Activated CD4-positive, alpha-beta T cell treated with anti-CD3 and anti-CD28 coated beads, Interleukin-2, Interleukin-4, amounts not matched to agents 100 ng/mL and 50 ng/mL, durations not matched to agents 16 hours and 8 hours (primary cell): ENCODE measurements at regions not wholly inside any gene's neighbourhood (a gene's known extent, or its start where the extent isn't known, plus 50 kb on each side); places are given as distances from the start of the nearest gene placed in this dataset.

Source experiments
- DNase-seq: peaks from one replicate; pipeline ENCODE4 v3.0.0-alpha.2; 2020; ENCODE audit warnings: low spot score

DNA sequence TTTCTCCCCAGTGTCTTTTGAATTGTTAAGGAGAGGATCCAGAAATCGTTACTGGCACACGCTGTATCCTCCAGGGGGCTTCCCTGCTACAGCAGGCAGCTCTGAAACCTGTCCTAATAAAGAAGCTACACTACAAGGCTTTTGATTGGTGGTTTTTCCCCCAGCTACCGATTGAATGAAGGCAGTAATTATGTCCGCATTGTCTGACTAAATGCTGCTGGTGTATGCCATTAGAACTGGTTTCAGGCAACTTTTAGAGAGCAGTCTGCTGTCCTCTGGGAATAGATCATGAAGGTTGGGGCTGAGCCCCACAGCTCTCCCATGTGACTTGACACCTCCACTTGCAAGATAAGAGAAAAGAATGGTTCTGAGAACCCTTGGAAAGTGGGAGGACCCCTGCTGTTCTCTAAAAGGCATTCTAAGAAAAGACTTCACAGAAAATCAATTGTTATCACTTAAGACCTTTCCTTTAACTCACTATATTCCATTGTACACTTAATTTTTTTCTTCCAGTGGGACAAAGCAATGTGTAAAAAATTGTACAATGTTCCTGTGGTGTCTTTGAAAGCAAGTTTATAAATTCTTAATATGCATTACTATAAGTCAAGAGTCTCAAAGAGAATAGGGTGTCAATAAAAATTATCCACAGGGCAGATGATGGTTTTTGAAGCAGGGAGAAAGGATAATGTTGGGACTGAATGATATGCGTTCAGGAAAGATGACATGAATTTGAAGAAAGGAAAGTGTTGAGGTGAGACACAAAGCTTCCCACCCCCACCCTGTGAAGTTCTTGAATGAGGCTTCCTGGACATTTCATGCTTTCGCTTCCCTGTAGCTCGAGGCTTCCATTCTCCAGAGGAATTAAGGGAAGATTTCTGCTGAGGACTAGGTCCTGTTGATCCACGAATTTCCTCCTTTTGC lies 53.0 kb upstream of the DAZL start:
- DNase-seq = no peak

DNA sequence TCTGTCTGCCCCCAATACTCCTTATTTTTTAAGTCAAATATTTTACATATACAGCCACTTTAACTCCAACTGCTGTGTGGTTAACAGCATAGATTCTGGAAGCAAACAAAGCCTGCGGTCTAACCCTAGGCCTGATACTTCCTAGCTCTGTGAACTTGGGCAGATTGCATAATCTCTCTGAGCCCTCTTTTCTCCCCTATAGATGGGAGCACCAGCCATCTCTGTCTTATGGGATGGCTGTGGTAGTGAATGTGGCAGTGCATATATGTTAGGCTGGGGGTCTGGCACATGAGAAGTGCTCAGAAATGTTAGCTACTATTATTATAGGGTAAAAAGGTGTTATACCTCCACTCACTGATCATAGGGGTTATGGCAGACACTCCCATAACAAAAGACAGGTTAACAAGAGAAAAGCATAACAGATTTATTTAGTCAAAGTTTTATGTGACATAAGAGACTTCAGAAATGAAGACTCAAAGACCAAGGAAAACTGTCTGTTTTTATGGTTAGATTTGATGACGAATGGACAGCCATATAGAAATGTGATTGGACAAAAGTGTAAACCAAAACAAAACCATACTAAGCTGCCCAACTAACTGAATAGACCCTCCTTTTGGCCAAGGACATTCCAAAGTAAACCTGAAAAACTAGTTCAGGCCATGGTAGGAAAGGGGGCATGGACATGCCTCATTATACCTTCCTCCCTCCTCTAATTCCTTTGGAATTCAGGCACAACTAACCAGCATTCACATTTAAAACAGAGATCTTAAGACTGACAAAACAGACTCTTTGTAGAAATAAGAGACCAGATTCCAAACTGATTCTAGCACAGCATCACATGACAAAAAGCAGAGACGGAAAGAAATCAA lies 53.9 kb upstream of the DAZL start:
- no peak for DNase-seq

DNA sequence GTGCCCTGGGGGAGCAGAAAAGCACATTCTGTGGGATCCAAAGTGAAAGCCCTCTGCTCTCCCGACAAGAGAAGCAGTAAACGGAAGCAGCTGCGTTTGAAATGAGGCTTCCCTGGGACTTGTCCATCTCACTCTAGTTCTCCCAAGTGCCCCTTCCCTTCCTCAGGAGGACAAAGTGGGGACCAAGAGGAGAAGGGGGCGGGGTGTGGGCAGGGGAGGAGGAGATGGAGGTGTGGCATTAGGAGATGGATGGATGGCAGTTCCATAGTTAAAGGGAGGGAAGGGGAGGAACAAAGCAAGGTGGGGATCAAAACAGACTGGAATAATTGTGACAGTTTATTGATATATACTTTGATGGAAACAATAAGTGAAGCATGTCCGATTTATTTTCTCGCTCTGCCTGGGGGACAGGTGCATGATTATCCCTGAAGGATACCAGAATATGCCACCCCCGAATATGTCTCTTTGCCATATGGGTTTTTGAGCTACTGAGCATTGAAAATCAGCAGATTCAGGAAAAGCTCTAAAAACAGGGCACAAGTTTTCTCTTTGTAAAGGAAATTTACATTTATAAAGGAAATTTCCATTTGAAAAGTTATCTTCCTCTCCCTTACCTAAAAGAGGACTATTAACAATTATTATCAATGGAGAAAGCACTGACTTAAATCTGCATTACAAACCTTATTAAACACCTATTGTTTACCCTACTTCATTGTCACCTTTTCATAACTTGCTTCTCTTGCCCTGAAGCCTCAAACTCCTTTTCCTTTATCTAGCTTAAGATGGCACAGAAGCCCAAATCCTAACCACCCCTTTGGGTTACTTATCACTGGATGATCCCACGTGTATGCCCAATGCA lies 58.9 kb upstream of the DAZL start:
- no peak for DNase-seq

DNA sequence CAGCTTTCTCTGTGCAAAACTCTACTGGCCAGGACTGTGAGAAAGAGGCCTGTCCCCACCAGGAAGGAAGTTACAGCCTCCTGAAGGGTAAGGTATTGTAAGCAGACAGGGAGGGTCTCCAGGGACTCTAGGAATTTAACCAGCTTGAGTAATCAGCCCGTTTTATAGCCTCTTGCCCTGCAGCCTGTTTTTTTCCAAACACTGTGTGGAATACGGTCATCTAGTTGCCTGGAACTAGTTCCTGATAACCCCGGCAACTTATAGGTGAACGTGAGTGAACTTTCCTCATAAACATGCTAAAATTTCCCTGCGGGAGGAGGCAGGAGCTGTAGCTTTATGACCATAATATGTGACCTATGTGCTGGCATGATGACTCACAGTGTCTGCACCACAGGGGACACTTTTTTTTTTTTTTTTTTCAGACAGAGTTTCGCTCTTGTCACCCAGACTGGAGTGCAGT lies 60.1 kb upstream of the DAZL start:
- DNase-seq = no peak

DNA sequence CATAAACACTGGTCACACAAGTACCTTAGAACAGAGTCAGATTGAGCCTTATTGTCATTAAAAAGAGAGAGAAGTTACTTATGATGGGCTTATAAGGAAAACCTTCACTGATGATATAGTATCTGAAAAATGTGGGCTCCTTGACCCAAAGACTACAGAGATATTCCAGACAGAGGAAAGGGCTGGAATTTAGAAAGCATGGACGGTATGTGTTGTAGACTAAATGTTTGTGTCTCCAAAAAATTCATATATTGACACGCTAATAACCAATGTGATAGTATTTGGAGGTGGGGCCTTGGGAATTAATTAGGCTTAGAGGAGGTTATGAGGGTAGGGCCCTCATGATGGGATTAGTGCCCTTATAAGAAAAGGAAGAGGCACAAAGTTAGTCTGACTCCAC lies 61.0 kb upstream of the DAZL start:
- no peak for DNase-seq

DNA sequence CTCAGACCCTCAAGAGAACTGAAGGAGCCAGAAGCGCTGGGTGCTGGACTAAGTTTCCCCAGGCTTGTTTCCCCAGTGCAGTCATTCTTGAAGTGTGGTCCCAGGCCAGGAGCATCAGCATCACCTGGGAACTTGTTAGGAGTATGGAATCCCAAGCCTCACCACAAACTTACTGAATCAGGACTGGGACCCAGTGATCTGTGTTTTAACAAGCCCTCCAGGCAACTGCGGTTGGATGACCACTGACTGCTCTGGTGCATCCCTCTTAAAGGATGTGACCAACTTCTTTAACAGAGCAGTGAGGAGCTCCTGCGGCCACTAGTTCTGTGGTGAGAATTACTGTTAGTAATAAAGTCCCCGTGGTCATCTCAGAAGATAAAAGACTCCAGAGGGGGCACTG lies 62.4 kb upstream of the DAZL start:
- no peak for DNase-seq

DNA sequence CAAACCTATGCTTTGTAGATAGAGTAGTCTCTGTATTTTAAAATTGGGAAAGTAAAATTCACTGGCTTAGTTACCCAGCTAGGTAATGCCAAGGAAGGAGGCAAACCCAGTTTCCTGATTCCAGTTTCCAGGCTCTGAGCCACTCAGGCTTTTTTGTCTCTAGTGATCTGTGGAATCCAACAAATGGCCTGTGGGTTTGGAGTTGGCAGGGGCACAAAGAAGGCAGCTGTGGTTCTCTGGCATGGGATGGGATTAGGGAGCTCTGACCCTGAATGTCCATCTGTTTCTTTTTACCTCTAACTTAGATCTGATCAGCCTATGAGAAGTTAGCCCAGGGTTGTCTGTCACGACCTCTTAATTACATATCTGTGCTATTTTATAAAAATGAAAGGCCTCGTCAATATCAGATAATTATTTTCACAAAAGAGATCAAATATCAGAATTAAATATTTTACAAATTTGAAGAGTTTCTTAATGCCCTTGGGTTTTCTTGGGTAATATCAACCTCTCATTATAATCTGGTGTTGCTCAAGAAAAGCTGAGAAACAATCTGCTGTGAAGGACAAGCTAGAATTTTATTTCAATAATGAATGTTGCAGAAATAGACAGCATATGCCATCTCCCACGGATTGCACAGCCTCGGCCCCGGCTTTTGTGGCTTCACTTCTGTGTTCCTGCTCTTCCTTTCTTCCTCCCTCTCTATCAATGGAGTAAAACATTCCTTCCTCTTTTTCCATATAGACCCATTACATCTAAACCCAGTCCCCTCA lies 63.7 kb upstream of the DAZL start:
- no peak for DNase-seq

DNA sequence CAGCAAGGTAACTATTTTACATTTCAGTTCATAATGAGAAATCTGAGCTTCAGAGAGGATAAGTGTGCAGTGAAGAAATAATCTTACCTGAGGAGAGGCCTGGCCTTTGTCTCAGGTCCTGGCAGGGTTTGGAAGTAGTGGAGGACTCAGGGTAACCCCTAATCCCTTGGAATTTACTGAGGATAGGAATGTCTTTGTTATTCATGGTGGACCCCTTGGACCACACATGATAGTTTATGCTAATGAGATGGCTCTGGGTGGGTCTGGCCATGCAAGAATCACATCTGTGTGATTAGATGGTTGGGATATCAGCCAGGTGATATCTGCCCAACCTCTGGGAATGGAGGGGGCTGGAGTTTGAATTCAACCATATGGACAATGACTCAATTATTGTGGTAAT lies 65.0 kb upstream of the DAZL start:
- DNase-seq = no peak

DNA sequence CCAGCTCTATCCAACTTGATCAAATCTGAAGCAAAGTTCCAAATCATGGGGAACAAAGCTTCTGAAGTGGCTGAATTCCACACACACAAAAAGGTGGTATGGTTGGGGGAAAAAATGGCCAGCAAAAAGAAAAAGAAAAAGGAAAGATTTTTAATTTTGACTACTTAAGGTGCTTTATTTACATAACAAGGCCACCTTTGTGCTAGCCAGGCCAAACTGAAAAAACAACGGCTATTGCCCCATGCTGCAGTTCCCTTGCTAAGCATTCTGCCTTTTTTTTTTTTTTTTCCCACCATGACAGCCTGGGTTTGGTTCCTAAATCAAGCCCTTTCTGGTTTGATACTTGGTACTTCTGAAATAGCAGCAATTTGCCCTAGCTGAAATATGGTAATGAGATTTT lies 66.5 kb upstream of the DAZL start:
- DNase-seq = no peak

DNA sequence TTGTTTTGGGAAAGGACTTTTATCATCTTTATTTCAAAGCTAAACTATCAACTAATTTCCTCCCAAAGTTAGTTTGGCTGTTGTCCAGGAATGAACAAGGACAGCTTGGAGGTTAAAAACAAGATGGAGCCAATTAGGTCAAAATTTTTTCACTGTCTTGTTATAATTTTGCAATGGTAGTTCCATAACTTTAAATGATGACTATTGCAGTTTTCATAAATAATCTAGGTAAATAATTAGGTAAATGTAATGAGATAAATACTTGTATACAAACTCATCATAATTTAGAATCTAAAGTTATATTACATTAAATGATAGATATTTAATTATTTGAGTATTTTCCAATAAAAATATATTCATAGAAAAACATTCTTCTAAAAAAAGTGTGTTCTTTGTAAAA lies 68.3 kb upstream of the DAZL start:
- DNase-seq = no peak

DNA sequence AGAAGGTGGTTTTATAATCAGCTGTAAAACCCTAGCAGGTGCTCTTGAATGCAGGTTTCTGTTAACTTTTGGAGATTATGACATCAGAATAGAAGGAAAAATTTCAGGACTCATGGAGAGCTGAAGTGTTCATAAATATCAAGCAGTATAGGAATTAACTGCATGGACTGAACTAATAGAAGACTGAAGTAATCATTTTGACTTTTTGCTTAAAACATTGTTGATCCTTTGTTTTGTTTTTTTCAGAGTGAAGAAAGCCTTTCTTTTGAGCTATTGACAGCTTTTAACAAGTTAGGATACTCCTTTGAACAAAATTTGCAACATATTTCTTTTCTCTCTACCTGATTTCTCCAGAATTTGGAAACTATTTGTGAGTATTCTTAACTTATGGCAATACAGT lies 70.6 kb upstream of the DAZL start:
- DNase-seq = no peak

DNA sequence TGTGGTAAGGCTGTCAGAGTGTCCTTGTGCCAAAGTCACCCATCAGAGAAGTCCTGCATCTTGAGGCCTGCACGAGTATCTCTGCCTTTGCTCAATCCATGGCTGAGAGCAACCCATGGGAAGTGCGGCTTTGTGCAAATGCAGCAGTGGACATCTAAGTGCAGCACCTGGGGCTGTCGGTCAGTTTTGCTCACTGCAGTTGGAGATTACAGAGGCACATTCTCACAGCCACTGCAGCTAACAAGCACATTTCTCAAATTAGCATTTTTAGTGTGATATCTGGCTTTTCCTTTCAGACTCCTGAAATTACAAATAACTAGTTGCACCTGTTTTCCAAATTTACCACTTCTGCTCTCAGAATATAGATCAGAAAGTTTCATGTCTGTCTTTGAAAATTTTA lies 81.5 kb upstream of the DAZL start:
- no peak for DNase-seq

DNA sequence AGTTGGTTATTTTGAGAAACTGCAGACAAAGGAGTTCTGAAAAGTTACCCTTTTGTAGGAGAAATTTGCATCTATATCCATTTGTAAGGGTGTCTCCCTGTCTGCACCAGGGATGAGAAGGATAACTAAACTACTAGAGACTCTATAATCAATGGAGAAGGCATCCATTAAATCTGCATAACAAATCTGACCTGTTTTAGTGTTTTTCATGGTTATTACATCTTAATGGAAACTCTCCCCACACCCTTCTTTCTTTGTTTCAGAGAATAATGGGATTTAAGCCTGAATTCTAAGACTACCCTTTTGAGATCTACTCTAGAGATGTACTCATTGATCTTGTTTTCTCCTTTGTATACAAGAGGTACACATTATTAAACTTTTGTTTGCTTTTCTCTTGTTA lies 82.0 kb upstream of the DAZL start:
- DNase-seq = no peak

DNA sequence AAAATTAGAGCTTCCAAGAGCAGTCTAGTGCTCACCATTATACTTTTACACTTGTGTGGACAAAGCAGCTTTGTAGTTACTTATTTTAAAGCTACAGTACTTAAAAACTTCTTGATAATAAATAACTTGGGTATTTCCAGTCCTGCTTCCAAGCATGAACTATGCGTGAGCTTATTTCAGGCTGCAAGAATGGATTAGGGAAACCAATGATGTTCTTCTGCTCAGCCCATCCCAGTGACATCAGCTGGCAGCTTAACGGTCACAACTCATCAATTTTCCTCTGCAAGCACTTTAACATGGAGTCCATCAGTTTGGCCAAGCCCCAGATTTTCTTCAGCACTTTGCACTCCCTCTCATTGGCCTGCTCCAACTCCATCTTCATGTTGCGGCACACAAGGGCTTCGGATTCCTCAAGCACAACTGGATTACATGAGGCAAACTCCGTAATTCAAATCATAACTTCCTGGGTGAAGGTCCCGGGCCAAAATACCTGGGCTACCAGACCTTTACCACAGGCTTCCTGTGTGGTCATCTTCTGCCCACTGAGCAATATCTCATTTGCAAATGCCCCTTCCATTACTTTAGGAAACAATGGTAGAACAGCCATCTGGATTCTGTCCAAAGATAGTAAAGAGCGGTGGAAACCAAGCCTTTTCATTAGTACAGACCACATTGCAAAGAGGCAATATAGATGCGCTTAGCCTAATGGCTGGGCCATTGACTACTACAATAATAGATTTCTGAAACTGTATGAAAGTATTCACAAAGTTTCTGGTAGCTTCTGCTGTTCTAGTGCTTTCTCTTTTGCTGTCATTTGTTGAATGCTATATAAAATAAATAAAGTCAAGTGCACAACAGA lies 87.5 kb upstream of the DAZL start:
- DNase-seq = no peak

DNA sequence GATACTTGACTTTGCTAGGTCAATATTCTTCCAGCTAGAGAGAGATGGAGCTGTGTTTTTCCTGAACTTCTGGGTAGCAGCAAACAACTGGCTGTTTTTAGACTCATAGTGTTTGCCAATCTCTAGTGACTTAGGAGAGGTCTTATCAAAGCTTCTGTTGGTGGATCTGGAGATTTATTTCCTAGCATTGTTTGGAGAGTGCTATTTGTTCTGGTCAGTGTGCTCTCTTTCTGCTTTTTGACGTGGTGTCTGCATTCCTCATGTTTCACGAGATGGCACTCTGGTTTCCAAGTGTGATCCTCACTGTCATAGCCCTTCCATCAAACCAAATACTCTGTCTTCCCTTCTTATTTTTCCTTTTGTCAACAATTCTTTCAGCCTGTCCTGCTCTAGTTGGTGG lies 88.6 kb upstream of the DAZL start:
- no peak for DNase-seq

DNA sequence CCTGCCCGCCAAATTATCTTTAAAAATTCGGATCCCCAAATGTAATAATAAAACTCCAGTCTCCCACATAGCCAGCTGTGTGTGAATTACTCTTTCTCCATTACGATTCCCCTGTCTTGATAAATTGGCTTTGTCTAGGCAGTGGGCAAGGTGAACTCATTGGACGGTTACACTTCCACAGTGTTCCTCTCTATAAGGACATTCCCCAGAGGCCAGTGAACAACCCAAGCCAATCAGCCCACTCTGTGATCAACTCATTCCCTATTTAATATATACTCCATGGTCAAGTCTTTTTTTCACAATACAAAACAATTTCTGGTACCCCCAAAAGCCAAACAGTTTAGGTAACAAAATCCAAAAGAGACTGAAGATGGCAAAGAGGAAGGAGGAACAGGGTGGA lies 90.5 kb upstream of the DAZL start:
- no peak for DNase-seq

DNA sequence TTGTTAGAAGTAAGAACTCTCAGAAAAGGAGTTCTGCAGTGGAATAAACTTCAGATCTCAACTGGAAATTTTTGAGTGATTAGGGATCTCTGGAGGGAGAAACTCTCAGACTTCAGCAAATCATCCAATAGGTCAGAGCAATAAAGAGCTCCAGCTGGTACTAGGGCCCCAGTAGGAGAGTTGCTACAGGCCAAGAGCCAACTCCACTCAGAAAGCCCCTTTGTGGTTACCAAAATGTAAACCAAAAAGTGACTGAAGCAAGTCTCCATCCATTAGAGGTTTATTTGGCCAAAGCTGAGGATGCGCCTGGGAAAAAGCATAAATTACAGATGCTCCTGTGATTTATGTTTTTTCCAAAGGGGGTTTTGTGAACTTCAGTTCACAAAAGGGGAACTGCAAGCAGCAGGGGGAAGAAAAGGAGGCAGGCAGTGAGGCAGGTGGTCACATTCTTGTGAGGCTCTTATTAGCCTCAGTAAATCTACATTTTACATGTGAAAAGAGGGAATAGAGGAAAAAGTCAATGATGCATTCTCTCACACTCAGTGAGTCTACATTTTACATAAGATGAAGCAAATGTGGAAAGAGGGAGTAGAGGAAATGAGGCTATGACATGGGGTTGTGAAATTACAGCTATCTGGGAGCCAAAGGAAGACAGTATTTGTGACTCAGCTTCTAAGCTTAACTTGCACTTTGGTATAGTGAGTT lies 92.4 kb upstream of the DAZL start:
- no peak for DNase-seq

DNA sequence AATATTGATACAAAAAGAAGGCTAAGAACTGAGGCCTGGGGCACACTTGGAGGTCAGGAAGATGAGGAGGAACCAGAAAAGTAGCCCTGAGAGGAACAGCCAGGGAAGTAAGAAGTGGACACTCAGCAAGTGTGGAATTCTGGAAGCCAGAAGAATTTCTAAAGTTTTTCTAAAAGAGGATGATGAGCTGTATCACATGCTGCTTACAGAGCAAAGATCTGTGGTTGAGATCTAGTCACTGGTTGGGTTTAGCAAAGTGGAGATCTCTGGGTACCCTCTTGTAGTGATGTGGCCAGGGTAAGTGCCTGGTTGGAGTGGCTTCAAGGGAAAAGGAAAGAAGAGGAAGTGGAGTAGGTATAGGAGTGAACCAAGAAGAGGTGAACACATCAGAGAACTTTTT lies 95.4 kb upstream of the DAZL start:
- no peak for DNase-seq

DNA sequence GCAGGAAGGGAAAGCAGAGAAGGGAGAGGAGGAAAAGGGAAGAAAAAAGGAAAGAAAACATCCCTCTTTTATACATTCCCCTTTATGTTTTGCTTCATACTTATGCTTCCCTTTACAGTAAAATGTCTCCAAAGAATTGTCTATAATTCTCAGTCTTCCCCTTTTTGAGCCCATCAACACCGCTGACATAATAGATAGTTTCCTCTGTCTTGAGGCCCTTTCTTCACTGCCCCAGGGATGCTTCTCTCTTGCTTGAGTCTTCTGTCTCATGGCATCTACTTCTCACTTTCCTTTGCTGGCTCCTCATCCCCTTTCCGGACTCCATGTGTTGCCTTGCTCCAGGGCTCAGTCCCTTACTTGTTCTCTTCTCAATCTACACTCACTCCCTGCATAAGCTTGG lies 99.7 kb upstream of the DAZL start:
- no peak for DNase-seq

DNA sequence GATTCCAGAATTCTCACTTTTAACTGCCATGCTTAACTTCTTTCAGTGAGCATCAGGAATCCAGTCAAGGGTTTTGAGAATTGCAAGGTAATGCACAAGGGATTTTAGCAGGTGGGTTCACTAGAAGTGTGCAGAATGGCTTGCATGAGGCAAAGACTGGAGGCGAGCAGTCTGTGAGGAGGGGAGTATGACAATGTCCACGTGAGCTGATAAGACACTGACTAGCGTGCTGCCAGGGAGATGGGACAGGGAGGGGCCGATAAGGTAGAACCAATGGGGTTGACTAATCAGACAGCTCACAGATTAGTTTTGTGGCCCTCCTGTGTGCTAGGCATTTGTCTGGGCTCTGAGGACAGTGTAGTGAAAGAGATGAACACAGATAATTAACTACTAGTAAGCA lies 102.0 kb upstream of the DAZL start:
- no peak for DNase-seq
